HL-60 (cell line): ENCODE measurements at regions not wholly inside any gene's neighbourhood (a gene's known extent, or its start where the extent isn't known, plus 50 kb on each side); places are given as distances from the start of the nearest gene placed in this dataset.

Source experiments
- DNase-seq, 2 experiments: peaks; one replicate each; pipeline ENCODE4 v3.0.0-alpha.2; 2010 to 2020; ENCODE audit warnings: low read depth in 1 of 2, low spot score in 1 of 2
- H3K27ac ChIP-seq: fragments of 250-450 bp; sonication (Bioruptor Pico); replicated peaks from 2 replicates; pipeline ENCODE4 v1.5.1; 2020; ENCODE audit warnings: mild to moderate bottlenecking, moderate library complexity
- H3K27me3 ChIP-seq: fragments of 250-450 bp; sonication (Bioruptor Pico); 2 replicates; pipeline ENCODE4 v1.5.1; 2021; ENCODE audit warnings: mild to moderate bottlenecking, moderate library complexity; ENCODE audit not compliant: insufficient read depth, poor library complexity, severe bottlenecking
- H3K4me3 ChIP-seq: replicated peaks from 2 replicates; pipeline ENCODE4 v1.5.1; 2011; ENCODE audit warnings: mild to moderate bottlenecking, control low read depth, low read length; ENCODE audit not compliant: insufficient read depth
- GABPA ChIP-seq: IDR thresholded peaks from 2 replicates; pipeline ENCODE4 v1.6.1; 2012; ENCODE audit warnings: low read depth
- POLR2AphosphoS5 ChIP-seq: IDR thresholded peaks from 2 replicates; pipeline ENCODE4 v1.6.1; 2012; ENCODE audit warnings: low read depth
- REST ChIP-seq: IDR thresholded peaks from 2 replicates; pipeline ENCODE4 v1.6.1; 2012; ENCODE audit warnings: low read depth; ENCODE audit not compliant: insufficient replicate concordance
- SPI1 ChIP-seq: IDR thresholded peaks from 2 replicates; pipeline ENCODE4 v1.6.1; 2012; ENCODE audit warnings: low read depth, mild to moderate bottlenecking, borderline replicate concordance
- TF ChIP-seq, protein P1 (sequence below): IDR thresholded peaks from one replicate; pipeline ENCODE4 v1.5.1; 2011; ENCODE audit warnings: low read length, control low read depth, inconsistent platforms; ENCODE audit not compliant: insufficient read depth

- Histone ChIP-seq H3K27ac (no peak overlapping the region), H3K4me3 (no peak overlapping the region), H3K27me3 (no peaks in the 10 kb centered on the region)
- no peak for DNase-seq
- TF ChIP-seq GABPA (no peak), SPI1 (no peak), REST (no peak)
Observed at GRCh38 chr4:120177603-120178002, 111.0 kb upstream of the MAD2L1 start.

DNA sequence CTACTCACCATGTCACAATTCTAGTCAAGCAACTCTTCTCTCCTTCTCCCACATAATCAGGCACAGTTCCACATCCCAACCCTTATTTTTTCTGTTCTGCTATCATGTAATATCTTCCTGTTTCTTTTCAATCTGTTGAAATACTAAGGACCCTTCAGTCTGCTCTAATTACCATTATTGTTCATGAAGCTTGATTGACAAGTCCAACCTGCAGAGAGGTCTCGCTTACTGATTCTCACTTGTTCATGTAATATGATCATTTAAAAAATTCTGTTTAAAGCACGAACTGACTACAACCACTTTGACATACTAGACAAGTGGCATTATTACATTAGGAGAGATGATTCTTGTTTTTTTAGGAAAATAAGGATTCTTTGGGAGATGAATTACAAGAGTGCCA lies 108.6 kb upstream of the MAD2L1 start:
- DNase-seq: no peak
- Histone ChIP-seq H3K27me3 (no peaks in the 10 kb centered on the region), H3K27ac (no peak overlapping the region), H3K4me3 (no peak overlapping the region)
- TF ChIP-seq SPI1 (no peak), POLR2AphosphoS5 (no peak), REST (no peak), GABPA (no peak)
- TF ChIP-seq, protein P1, sequence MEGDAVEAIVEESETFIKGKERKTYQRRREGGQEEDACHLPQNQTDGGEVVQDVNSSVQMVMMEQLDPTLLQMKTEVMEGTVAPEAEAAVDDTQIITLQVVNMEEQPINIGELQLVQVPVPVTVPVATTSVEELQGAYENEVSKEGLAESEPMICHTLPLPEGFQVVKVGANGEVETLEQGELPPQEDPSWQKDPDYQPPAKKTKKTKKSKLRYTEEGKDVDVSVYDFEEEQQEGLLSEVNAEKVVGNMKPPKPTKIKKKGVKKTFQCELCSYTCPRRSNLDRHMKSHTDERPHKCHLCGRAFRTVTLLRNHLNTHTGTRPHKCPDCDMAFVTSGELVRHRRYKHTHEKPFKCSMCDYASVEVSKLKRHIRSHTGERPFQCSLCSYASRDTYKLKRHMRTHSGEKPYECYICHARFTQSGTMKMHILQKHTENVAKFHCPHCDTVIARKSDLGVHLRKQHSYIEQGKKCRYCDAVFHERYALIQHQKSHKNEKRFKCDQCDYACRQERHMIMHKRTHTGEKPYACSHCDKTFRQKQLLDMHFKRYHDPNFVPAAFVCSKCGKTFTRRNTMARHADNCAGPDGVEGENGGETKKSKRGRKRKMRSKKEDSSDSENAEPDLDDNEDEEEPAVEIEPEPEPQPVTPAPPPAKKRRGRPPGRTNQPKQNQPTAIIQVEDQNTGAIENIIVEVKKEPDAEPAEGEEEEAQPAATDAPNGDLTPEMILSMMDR: no peak

DNA sequence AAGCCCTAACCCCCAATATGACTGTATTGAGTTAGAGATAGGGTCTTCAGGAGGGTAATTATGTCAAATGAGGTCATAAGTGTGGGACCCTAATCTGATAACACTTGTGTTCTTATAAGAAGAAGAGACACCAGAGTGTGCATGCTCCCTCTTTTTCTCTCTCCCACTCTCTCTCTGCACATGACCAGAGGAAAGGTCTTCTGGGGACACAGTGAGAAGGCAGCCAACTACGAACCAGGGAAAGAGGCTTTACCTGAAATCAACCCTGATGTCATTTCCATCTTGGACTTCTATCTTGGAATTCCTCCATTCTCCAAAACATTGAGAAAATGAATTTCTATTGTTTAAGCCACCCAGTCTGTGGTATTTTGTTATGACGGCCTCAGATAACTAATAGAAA lies 97.2 kb upstream of the MAD2L1 start:
- TF ChIP-seq, protein P1: no peak
- TF ChIP-seq SPI1: no peak
- no peak for TF ChIP-seq GABPA
- TF ChIP-seq POLR2AphosphoS5: no peak
- TF ChIP-seq REST: no peak
- Histone ChIP-seq H3K4me3 (no peak overlapping the region), H3K27ac (no peak overlapping the region), H3K27me3 (no peaks in the 10 kb centered on the region)
- DNase-seq: no peak
